ENCODE measurements at regions not wholly inside any gene's neighbourhood (a gene's known extent, or its start where the extent isn't known, plus 50 kb on each side); places are given as distances from the start of the nearest gene placed in this dataset.

DNA sequence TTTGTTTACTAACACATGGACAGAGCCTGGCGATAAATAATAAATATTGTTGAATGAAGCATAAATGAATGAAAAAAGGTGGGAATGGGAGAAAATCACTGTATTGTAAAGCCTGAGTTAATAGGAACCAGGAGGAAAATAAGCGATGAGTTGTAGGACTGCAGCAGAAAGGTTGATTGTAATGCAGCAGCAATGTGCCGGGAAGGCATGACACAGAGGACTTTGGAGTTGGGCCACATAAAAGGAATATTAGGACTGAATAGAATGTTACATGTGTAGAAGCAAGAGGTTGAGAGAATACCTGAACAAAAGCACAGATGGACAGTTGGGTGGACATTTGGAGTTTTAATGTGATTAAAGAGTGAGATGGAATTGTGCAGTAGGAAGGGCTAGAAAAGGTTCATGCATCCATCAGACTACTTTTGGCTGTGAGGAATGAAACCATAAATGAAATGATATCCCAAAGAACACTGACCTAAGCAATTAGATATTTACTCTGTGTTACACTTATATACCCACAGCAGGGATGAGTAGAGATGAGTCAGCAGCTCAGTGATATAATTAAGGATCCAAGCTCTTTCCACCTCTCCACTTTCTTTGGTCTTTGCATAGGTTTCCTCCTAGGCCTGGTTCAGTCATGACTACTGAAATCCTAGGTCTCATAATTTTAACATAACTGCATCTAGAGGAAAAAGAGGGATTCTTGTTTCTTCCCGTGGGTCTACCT is 55.4 kb downstream of the CCER1 start:
- peak; percentile 57 for DNase-seq (ENCODE audit: low spot score)

DNA sequence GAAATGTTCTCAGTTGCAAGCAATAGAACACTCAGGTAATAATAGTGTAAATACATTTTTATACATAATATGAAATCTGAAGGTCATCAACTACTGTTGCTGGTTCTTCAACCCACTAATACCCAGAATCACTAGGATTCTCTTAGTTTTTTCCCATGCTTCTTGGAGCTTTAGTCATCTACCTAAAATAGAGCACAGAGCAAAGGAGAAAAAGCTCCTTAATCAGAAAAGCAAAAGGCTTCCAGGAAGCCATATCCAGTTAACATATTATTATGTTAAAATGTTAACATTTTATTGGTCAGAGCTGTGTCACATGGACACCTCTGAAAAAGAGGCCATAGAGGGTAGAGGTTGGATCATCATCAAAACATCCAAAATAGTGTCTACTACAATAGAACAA is 57.0 kb downstream of the CCER1 start:
- no peak for DNase-seq (ENCODE audit: low spot score)

DNA sequence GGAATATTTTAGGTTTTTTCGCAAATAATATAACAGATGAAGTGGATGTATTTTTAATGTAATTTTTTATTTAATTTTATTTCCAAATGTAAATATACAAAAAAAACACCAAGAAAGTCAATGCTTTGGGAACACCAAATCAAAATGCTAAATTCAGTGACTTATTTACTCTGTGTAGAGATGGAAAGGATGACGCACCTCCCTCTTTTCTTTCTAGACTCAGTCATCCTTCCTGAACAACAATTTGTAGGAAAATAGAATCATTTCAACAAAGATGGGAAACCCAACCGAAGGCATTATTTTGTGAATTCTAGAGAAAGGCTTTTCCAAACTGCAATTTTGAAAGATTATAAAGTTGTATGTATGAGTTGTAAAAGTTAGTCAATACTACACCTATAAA is 57.7 kb downstream of the CCER1 start:
- no peak for DNase-seq (ENCODE audit: low spot score)

DNA sequence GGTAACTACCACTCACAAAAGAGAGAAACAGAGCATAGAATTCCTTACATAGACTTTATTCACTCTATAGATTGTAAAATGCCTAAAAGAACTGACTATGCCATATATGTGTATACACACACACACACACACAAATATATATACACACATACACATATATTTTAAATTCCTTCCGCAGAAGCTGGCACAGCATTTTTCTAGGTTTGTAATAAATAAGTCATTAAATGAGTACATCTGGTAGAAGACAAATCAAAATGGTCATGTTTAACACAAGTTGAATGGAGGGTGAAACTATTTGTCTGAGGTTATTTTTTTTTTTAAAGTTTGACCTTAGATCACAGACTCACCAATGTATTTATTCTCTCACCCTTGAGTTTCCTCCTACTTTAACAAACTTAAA is 58.2 kb downstream of the CCER1 start:
- no peak for DNase-seq (ENCODE audit: low spot score)

DNA sequence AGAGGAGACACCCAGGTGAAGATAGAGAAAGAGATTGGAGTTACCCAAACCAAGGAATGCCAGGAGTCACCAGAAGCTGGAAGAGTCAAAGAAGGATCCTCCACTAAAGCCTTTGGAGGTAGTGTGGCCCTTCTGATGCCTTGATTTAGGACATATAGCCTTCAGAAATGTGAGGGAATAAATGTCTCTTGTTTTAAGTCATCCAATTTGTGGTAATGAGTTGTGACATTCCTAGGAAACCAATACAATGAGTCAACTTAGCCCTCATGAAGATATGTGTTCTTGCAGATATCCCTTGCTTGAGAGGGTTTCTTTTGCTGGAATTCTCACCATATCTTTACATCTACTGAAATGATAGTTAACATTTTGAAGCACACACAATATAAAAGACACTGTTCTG is 58.8 kb downstream of the CCER1 start:
- peak; percentile 88 for DNase-seq (ENCODE audit: low spot score)

DNA sequence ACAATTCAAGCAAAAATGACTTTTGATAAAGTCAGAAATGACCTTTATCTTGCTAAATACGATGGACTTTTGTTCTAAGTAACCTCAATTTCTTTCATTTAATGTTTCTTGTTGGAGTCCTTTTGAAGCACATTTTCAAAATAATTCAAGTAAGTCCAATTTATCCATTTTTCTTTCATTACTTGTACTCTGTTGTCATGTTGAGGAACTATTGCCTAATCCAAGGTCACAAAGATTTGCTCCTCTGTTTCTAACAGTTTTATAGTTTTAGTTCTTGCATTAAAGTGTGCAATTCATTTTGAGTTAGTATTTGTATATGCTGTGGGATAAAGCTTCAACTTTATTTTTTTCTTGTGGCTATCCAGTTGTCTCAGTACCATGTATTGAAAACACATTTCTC is 66.7 kb downstream of the CCER1 start:
- DNase-seq (ENCODE audit: low spot score), result no peak

DNA sequence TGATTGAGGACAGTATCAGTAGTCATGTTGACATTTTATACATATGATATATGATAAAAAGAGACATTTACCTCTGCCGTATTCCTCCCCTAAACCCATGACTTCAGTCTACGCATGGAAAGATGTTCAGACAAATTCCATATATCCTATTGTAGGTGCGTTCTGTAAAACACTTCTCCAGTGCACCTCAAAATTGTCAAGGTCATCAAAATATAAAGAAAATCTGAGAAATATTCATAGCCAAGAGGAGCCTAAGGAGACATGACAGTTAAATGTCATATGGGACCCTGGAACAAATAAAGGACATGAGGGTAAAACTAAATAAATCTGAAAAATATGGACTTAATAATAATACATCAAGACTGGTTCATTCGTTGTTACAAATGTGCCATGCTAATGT is 71.5 kb downstream of the CCER1 start:
- DNase-seq (ENCODE audit: low spot score), result no peak

DNA sequence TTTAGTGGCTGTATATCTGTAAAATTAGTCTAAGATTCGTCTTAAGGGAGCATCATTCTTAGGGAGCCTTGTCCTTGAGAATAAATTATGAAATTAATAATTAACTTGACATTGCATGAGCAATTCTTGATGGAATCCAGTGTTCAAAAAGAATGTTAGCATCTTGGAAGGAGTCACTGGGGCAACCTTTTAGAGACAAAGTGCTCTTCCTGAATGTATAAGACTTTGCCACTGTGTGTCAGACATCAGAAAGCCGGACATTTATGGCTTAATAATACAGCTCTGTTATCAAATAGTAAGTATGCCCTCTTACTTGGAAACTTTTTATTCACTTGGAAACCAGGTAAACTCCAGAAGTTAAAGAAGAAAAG is 83.3 kb downstream of the CCER1 start:
- DNase-seq (ENCODE audit: low spot score), result no peak

DNA sequence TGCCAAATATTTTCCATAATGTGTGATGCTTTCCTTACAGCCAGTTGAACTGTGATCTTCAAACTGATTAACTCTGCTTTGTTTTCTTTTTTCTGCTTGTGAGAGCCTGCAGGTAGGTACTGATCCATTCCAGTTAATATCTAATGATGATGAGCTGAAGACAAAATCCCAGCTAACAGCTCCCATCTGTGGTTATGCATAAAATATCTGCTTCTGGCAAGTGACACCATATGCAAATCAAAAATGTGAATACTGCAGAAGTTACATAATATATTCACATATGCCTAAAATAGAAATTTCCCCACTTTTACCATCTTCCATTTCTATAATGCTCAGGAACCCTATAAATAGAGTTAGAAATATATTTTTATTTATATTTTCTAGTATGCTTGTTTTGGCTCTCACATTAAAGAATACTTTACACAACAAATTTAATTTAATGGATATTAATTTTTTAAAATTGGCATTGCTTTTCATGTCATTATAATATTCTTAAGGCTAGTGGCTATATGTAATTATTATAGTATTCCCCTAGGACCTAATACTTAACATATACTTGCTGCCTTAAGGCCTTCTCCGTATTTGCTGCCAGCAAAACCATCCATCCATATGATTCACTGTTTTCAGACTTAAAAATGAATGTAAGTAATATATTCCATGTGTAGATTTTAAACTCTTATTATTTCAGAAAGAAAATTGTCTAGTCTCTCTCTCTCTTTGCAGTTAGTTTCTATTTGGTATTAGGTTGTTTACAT is 83.8 kb downstream of the CCER1 start:
- DNase-seq (ENCODE audit: low spot score), result no peak

DNA sequence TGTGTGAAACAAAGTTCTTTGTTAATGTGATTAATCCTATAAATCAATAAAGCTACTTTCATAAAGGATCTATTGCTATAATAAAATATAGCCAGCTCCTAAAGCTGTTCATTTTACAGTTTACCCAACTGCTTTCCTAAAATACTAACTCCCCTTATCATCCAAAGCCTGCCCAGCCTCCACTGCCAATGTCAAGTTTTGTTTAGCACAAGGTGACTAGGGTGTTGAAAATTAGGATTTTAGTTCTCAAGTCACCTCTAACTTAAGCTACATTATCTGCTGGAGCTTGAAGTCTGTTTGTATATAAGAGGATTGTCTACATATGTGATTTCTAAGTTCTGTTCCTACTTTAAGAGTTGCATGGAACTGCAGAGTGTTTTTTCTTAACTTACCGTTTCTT is 86.3 kb downstream of the CCER1 start:
- DNase-seq (ENCODE audit: low spot score), result no peak

DNA sequence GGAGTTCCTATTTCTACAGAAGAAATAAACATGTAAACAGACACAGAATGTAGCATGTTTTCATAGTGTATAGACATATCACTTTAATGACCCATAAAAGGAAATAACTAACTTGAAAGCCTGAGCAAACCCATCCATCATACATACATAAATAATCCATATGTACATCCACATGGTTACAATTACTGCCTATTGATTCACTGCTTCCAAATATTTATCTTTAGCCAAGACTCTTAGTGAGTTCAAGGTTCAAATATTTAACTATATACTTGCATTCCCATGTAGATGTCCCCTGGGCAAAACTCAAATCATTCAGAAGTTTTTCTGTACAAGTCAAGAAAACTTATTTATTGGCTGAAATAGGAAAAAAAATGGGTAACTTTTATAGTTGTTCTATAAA is 95.4 kb downstream of the CCER1 start:
- no peak for DNase-seq (ENCODE audit: low spot score)

DNA sequence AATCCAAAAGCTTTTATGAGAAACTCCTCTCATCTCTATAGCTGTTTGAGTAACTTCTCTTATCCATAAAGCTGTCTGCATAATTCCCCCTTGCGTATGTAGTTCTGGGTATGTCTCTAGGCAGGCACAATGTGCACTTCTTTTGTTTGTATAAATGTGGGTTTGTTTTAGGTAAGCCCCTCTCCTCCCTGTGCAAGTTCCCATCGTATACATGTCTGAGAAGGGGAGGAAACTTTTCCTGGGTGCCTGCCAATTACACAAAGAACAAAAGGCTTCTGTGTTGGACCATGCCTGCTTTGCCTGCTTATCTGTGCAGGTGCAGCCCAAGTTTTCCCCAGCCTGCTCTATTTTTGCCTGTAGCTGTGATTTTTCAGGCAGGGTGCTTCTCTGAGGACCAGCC is 96.7 kb downstream of the CCER1 start:
- peak; percentile 50 for DNase-seq (ENCODE audit: low spot score)

DNA sequence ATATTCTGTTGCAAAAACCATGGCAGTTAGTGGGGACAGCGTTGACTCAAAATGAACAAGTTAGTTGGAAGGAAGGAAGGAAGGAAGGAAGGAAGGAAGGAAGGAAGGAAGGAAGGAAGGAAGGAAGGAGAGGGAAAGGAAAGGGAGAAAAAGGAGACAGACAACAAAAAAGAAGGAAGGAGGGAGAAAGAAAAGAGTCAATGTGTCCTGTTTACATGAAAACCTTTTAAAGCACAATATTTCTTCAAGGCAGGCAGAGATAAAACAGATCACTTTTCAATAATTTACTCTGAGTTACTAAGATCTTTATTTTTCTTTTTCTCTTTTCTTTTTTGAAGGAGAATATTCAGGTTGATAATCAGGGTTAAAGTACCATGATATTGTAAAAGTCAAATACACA is 99.4 kb downstream of the CCER1 start:
- DNase-seq (ENCODE audit: low spot score), result no peak

DNA sequence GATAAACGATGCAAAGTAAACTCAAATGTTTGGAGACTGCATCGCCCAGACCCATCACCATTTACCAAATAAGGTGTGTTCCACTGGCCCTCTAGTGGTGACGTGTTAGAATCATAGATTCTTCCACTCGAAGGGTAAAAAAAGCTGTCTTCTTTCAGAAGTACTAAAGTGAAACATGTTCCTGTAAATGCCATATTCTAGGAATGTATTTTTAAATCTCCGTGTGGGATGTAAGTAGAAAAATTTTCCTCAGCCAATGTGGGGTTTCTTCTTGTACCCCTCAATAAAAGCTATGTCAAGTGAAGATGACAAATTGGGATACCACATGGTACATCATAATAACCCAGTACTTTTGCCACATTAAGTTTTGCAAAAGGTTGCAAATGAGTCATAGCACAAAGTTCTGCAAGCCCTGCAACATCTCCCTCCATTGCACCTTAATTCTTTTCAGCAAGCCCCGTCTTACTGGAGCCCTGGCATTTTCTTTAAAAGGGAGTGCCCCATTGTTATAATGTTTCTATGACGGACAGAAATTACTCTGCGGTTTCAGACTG is 100.8 kb downstream of the CCER1 start:
- peak; percentile 64 for DNase-seq (ENCODE audit: low spot score)

DNA sequence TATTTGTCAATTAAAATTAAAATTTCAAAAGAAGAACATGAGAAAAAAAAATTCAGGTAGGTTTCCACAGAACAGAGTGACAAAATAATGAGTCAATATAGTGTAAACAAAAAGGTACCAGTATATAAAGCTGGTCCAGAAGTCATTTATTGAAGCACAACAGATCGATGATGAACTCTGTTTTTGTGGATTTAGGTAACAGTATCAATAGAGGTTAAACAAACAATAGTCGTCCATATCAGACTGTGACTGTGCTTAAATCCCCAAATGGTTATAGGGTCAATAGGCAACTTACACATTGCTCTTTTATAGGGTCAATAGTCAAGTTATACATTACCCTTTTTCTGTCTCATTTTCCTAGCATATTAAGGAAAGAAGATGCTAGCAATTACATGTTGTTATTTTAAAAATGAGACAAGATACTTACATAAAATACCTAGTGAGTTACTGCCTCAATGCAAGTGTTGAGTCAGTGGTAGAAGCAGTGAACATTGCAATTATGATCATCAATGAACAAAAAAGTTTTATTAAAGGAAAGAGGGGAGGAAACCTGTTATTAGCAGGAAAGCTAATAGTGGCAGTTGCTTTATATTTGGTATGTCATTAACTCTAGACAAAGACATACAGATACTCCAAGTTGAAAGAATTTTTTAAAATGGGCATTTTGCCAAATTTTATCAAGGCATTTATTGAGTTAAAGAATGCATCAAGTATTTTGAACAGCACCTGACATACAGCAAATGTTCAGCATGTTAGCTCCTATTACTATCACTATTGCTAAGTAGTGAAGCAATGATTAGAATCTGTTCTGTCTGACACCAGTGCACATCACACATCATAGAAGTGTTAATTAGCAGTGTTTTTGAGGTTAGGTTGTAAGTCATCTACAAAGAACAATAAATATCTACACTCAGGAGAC is 102.9 kb downstream of the CCER1 start:
- no peak for DNase-seq (ENCODE audit: low spot score)

DNA sequence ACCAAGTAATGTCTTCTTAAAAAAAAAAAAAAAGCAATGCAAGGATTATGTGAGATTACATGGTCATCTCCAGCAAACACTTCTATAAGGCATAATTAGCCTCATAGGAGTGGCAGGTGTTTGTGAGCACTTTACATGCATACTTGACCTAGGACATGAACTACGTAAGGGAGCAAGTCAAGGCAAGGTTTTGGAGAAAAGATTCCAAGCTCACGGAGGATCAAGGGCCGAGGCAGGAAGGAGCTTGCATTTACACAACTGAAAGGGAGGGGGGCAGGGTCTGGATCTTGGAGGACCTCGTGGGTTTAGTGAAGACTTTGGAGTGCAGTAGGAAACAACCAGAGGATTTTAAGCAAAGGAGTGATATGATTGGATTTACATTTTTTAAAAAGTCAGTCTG is 112.5 kb downstream of the CCER1 start:
- DNase-seq (ENCODE audit: low spot score), result no peak

DNA sequence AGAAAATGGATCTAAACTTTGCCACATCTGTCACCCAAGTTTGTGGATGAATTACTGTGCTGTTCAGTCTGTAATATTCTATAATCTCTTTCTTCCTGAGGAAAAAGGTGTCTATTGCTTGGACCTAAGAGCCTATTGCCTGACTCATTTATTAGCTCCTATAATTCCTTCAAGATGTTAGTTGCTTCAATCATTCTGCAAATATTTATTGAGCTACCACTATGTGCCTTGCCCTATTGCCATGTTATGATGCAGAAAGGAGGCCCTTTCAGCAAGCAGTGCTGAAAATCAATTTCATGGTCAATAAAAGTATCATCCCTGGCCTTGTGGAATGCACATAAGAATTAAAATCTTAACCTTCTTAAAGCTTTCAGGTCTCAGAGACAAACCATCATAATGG is 113.6 kb downstream of the CCER1 start:
- DNase-seq (ENCODE audit: low spot score), result no peak

DNA sequence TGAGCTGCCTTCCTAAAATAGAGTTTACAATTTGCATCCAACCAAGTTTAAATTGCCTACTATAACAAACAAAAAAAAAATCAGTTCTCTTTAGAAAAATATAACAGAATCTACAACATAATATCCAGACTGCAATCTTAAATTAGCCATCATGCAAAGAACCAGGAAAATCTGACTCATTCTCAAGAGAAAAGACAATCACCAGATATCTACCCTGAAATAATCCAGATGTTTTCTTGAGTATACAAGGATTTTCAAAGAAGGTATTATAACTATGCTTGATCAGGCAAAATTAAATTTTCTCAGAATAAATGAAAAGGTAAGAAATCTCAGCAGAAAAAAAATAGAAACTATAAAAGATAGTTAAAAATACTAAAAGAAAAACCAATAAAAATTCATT is 115.6 kb downstream of the CCER1 start:
- DNase-seq (ENCODE audit: low spot score), result no peak

DNA sequence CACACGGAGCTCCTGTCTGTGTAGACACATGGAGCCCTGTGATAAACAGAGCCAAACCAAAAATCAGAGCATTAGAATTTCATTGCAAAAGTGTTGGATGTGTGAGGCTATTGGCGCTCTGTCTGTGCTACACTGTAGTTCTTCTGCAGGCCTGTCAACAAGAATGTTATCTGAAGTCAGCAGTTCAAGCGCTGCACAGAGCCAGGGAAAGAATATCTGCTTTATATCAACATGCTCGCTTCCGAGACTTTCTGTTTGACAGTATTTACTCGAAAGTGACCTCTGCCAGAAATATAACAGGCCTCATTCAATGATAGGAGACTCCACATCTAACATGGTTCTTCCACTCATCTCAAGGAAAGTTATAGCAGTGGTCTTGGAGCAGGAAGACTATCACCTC is 118.3 kb downstream of the CCER1 start:
- DNase-seq (ENCODE audit: low spot score), result no peak

DNA sequence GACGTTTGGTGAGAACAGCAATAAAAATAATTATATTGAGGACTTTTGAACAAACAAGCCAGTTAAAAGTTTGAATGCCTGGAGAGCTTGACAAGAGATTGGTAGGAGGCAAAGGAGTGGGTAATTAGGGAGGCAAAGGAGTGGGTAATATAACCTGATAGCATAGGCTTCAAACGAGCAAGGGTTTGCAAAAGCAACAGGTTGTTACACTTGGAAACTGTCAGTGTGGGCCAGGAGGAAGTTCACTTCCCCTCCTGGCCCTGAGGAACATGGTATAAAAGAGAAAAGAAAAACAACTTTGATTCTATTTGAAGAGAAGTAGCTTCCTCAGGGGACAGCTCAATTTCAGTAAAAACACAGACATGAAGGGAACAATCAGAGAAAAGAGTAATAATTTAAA is 121.7 kb downstream of the CCER1 start:
- no peak for DNase-seq (ENCODE audit: low spot score)

DNA sequence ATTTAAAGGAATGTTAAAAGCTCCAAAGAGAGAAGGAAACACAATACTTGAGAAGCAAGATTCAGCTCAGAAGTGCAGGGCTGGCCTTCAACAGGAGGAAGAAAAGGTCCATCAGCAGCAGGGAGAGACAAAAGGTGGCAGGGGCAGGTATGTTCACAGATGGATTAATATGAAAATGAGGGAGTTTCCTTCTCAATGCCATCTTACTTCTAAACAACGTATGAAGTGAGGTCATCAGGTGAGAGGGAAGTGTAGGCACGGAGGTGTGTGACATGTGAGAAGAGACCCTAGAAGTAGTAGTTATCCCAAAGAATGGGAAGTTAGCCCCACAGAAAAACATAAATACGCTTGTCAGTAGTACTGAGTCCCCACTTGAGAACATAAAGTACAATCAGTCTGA is 122.5 kb downstream of the CCER1 start:
- no peak for DNase-seq (ENCODE audit: low spot score)

DNA sequence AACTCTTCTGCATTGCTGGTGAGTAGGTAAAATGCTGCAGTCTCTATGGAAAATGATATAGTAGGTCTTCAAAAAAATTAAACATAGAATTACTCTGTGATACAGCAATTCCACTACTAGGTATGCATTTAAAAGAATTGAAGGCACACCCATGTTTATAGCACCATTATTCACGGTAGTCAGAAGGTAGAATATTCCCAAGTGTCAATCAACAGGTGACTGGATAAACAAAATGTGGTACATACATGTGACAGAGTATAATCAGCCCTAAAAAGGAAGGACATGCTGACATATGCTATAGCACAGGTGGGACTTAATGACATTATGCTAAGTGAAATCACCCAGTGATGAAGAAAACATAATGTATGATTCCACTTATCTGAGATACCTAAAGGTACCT is 123.3 kb downstream of the CCER1 start:
- DNase-seq (ENCODE audit: low spot score), result no peak
